Common myeloid progenitor, CD34-positive (primary cell): ENCODE measurements at regions not wholly inside any gene's neighbourhood (a gene's known extent, or its start where the extent isn't known, plus 50 kb on each side); places are given as distances from the start of the nearest gene placed in this dataset.

ENCODE experiments used
- CTCF ChIA-PET: fragments of 350-600 bp; sonication (Branson Sonifier 250); formaldehyde crosslinking; loops from one replicate; lab custom pipeline; 2021; ENCODE audit warnings: antibody characterized with exemption; lab: Charles Lee
- POLR2A ChIA-PET: fragments of 350-600 bp; sonication (Branson Sonifier 250); formaldehyde crosslinking; loops from one replicate; lab custom pipeline; 2021; ENCODE audit warnings: antibody characterized with exemption; lab: Charles Lee
- DNase-seq, 3 donors: peaks; one replicate each; pipeline versions ENCODE4 v3.0.0 to v3.0.0-alpha.2; 2013
- H3K27ac ChIP-seq, 2 experiments: 1 replicate in 1 of 2; 2 replicates in 1 of 2; pipeline ENCODE4 v1.7.0; 2013; ENCODE audit warnings: inconsistent platforms in 2 of 2, low read length in 2 of 2, mild to moderate bottlenecking in 2 of 2, low read depth in 1 of 2, moderate library complexity in 1 of 2; ENCODE audit not compliant: severe bottlenecking in 2 of 2, insufficient read depth in 1 of 2, poor library complexity in 1 of 2
- H3K27me3 ChIP-seq, 5 experiments: replicated peaks in 2 of 5; 1 replicate in 3 of 5; 2 replicates in 2 of 5; pipeline versions ENCODE4 v1.6.1 to v1.7.0; 2013; ENCODE audit warnings: low read length in 4 of 5, mild to moderate bottlenecking in 2 of 5, moderate library complexity in 2 of 5, inconsistent platforms in 1 of 5; ENCODE audit not compliant: insufficient read depth in 5 of 5, control insufficient read depth in 4 of 5
- H3K36me3 ChIP-seq, 4 experiments: 1 replicate in 2 of 4; 2 replicates in 2 of 4; pipeline versions ENCODE4 v1.6.1 to v1.7.0; 2013; ENCODE audit warnings: low read length in 3 of 4, control low read depth in 1 of 4, mild to moderate bottlenecking in 1 of 4; ENCODE audit not compliant: control insufficient read depth in 4 of 4, insufficient read depth in 4 of 4
- H3K4me1 ChIP-seq, 4 experiments: 1 replicate in 3 of 4; 2 replicates in 1 of 4; pipeline versions ENCODE4 v1.6.1 to v1.7.1; 2013; ENCODE audit warnings: low read length in 3 of 4, mild to moderate bottlenecking in 3 of 4, control low read depth in 1 of 4, inconsistent platforms in 1 of 4, moderate library complexity in 1 of 4; ENCODE audit not compliant: control insufficient read depth in 4 of 4, insufficient read depth in 4 of 4; ENCODE audit errors: control extremely low read depth in 1 of 4
- H3K4me3 ChIP-seq, 7 experiments: 1 replicate in 4 of 7; 2 replicates in 3 of 7; pipeline versions ENCODE4 v1.5.1 to v1.7.0; 2013; ENCODE audit warnings: mild to moderate bottlenecking in 7 of 7, low read length in 6 of 7, moderate library complexity in 6 of 7, inconsistent platforms in 2 of 7, low read depth in 2 of 7, control low read depth in 1 of 7; ENCODE audit not compliant: insufficient read depth in 4 of 7, control insufficient read depth in 1 of 7; ENCODE audit errors: extremely low read depth in 1 of 7
- H3K9me3 ChIP-seq, 5 experiments: 1 replicate in 4 of 5; 2 replicates in 1 of 5; pipeline versions ENCODE4 v1.6.1 to v1.7.1; 2013; ENCODE audit warnings: low read length in 4 of 5, mild to moderate bottlenecking in 2 of 5, inconsistent platforms in 1 of 5, low read depth in 1 of 5, moderate library complexity in 1 of 5; ENCODE audit not compliant: control insufficient read depth in 4 of 5, insufficient read depth in 2 of 5; ENCODE audit errors: control extremely low read depth in 1 of 5
- WGBS: methylation state at CpG from one replicate; pipeline ENCODE4 v1.1.5; 2013; ENCODE audit not compliant: insufficient coverage; 5-methylcytosine and 5-hydroxymethylcytosine counted together

DNA sequence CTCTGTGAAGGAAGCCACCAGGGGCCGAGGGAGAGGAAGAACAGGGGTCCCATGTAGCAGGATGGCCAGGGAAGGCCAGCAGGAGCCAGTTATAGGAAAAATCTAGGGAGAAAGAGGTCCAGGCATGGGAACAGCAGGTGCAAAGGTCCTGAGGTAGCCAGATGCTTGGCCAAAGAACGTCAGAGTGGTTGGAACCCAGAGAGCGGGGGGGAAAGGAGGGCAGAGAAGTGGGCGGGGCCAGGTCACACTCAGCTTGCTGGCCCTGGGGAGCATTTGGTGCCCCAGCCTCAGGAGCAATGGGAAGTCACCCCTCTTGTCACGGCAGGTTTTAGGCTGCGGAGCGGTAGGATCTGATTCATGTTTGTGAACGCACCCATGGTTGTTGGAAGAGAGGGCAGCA is 180.5 kb downstream of the PHETA1 start:
- 98% methylated on average over 8 of the region's 8 CpGs for WGBS
- no peaks in the 10 kb centered on the region for H3K36me3 ChIP-seq
- ChIA-PET POLR2A (no interaction called here), CTCF (no interaction called here)
- no peaks in the 10 kb centered on the region for H3K4me1 ChIP-seq
- no peak overlapping the region for H3K27ac ChIP-seq
- no peak for DNase-seq
- no peaks in the 10 kb centered on the region for H3K27me3 ChIP-seq
- no peaks in the 10 kb centered on the region for H3K9me3 ChIP-seq
- no peak overlapping the region for H3K4me3 ChIP-seq

DNA sequence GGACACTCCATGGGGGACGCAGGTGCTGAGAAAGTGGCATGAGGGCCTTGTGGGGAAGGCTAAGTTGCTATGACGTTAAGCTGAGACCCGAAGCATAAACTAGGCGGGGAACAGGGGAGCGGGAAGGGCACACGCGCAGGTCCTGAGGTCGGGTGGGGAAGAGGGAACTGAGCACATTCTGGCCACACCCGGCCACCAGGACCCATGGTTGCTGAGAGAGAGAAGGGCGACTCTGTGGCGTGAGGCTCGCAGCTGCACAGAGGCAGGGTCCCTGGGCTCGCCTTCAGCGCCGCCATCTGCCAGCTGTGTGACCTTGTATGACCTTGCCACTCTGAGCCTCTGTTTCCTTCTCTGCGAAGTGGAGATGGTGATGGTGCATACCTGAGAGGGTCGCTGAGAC is 182.5 kb downstream of the PHETA1 start:
- CTCF ChIA-PET = no interaction called here
- no peaks in the 10 kb centered on the region for H3K9me3 ChIP-seq
- DNase-seq = no peak
- no peaks in the 10 kb centered on the region for H3K27me3 ChIP-seq
- H3K36me3 ChIP-seq = no peaks in the 10 kb centered on the region
- no peak overlapping the region for H3K4me3 ChIP-seq
- peaks cover 5 to 10% (median 8%) of the 10 kb centered on the region in 4 experiments for H3K4me1 ChIP-seq
- H3K27ac ChIP-seq = no peak overlapping the region
- POLR2A ChIA-PET = no interaction called here
- 96% methylated on average over 12 of the region's 17 CpGs for WGBS

GRCh38 chr12:111185889-111186227 is 183.0 kb downstream of the PHETA1 start:
- Histone ChIP-seq H3K27ac (no peak overlapping the region), H3K9me3 (no peaks in the 10 kb centered on the region), H3K36me3 (no peaks in the 10 kb centered on the region), H3K4me3 (no peak overlapping the region), H3K27me3 (no peaks in the 10 kb centered on the region), H3K4me1 (peaks cover 5 to 15% (median 13%) of the 10 kb centered on the region in 4 experiments)
- ChIA-PET POLR2A (no interaction called here), CTCF (no interaction called here)
- no peak for DNase-seq
- 95% methylated on average over 6 of the region's 6 CpGs for WGBS

DNA sequence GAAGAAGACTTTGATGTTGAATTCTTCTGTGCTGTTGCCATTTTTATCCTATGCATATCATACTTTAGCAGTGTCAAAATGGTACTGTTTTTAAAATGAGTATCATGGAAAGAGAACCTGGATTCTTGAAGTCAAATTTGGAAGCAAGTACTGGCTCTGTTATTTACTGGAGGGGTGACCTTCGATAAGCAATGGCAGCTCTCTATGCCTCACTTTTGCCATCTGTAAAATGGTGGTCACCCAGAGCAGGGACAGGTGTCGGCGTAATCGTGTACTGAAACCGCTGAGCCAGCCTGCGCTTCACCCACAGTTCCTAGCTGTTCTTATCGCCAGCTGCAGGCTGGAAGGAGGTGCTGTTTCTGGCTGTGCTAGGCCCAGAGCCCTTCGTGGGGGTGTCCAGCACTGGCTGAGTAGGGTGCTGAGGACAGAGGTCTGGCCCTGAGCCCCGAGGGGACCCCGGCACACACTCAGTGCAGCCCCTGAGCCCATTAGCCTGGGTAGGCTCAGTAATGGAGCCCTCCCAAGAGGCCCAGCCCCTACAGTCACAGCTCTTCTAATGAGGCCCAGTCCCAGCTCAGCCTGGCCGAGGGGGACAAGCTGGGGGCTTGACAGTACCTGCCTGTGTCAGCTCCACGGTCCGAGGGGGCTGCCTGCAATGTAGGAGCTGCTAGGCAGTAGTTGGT is 183.5 kb downstream of the PHETA1 start:
- Histone ChIP-seq H3K4me3 (no peak overlapping the region), H3K27me3 (no peaks in the 10 kb centered on the region), H3K27ac (no peak overlapping the region), H3K36me3 (no peaks in the 10 kb centered on the region), H3K4me1 (peaks cover 9 to 20% (median 18%) of the 10 kb centered on the region in 4 experiments), H3K9me3 (no peaks in the 10 kb centered on the region)
- POLR2A ChIA-PET = no interaction called here
- 97% methylated on average over 13 of the region's 13 CpGs for WGBS
- CTCF ChIA-PET = no interaction called here
- no peak for DNase-seq

GRCh38 chr12:111184161-111184560 is 184.7 kb downstream of the PHETA1 start:
- Histone ChIP-seq H3K9me3 (no peaks in the 10 kb centered on the region), H3K36me3 (no peaks in the 10 kb centered on the region), H3K27ac (no peak overlapping the region), H3K4me1 (peaks cover 10 to 32% (median 28%) of the 10 kb centered on the region in 4 experiments), H3K4me3 (no peak overlapping the region), H3K27me3 (no peaks in the 10 kb centered on the region)
- ChIA-PET CTCF (interaction anchor here (0.5 kb wide), 1 partner anchor 757 kb away, joined by 4 read pairs; no protein-coding TSS in a partner anchor), POLR2A (no interaction called here)
- 80% methylated on average over 1 of the region's 1 CpG for WGBS
- no peak for DNase-seq

- Histone ChIP-seq H3K4me1 (peaks cover 10 to 40% (median 31%) of the 10 kb centered on the region in 4 experiments), H3K9me3 (no peaks in the 10 kb centered on the region), H3K4me3 (no peak overlapping the region), H3K36me3 (no peaks in the 10 kb centered on the region), H3K27me3 (no peaks in the 10 kb centered on the region), H3K27ac (no peak overlapping the region)
- ChIA-PET CTCF (no interaction called here), POLR2A (no interaction called here)
- 100% methylated on average over 2 of the region's 2 CpGs for WGBS
- no peak for DNase-seq
Measured at GRCh38 chr12:111183094-111183493, 185.8 kb downstream of the PHETA1 start.

DNA sequence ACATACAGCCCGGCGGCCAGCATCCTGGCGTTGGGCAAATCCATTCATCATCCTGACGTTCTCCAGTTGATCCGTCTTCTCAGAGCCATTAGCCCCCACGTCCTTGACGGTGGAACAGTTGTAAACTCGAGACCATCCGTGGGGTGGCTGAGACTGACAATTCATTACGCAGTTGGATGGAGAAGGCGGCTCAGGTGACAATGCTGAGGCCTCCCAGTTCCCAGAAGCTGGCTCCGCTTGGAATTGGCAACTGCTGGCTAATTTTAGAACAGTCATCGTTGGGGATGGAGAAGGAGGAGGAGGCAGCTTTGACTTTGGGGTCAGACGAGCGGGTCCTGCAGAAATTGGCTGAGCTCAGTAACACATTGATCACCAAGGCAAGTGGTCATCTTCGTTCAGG is 186.5 kb downstream of the PHETA1 start:
- H3K36me3 ChIP-seq = no peaks in the 10 kb centered on the region
- no peak for DNase-seq
- H3K27me3 ChIP-seq = no peaks in the 10 kb centered on the region
- no peak overlapping the region for H3K27ac ChIP-seq
- ChIA-PET CTCF (no interaction called here), POLR2A (interaction anchor here (0.6 kb wide), 1 partner anchor 287 kb away, joined by 4 read pairs; no protein-coding TSS in a partner anchor)
- H3K4me1 ChIP-seq = peaks cover 10 to 46% (median 36%) of the 10 kb centered on the region in 4 experiments
- H3K9me3 ChIP-seq = no peaks in the 10 kb centered on the region
- H3K4me3 ChIP-seq = no peak overlapping the region
- WGBS = 97% methylated on average over 14 of the region's 16 CpGs
